GM19397 (cell line): ENCODE measurements at regions not wholly inside any gene's neighbourhood (a gene's known extent, or its start where the extent isn't known, plus 50 kb on each side); places are given as distances from the start of the nearest gene placed in this dataset.

Experiments
- ATAC-seq: cut with Tn5 transposase; IDR thresholded peaks from one replicate; pipeline ENCODE4 v1.9.1; 2021; ENCODE audit warnings: mild to moderate bottlenecking, moderate library complexity; ENCODE audit not compliant: unreplicated experiment

- no peak for ATAC-seq
Observed at GRCh38 chr2:165033402-165033801, 78.1 kb upstream of the SLC38A11 start.

GRCh38 chr2:165032559-165032958, 77.2 kb upstream of the SLC38A11 start:
- no peak for ATAC-seq

GRCh38 chr2:165024199-165024598, 68.9 kb upstream of the SLC38A11 start:
- ATAC-seq = no peak

- no peak for ATAC-seq
Observed at GRCh38 chr2:165022781-165023180, 67.5 kb upstream of the SLC38A11 start.

GRCh38 chr2:165017966-165018596, 62.8 kb upstream of the SLC38A11 start:
- ATAC-seq = no peak

GRCh38 chr2:165016772-165017411, 61.6 kb upstream of the SLC38A11 start:
- peak; percentile 52 for ATAC-seq

- ATAC-seq = peak; percentile 72
Observed at GRCh38 chr2:165015052-165015642, 59.8 kb upstream of the SLC38A11 start.

- ATAC-seq = no peak
Observed at GRCh38 chr2:165013944-165014619, 58.8 kb upstream of the SLC38A11 start.

GRCh38 chr2:165011199-165011598, 55.9 kb upstream of the SLC38A11 start:
- no peak for ATAC-seq

- ATAC-seq = no peak
Observed at GRCh38 chr2:165010556-165010955, 55.2 kb upstream of the SLC38A11 start.

GRCh38 chr2:165009466-165009865, 54.1 kb upstream of the SLC38A11 start:
- no peak for ATAC-seq

GRCh38 chr2:165008730-165009315, 53.5 kb upstream of the SLC38A11 start:
- ATAC-seq = no peak

- no peak for ATAC-seq
Observed at GRCh38 chr2:165007161-165007744, 51.9 kb upstream of the SLC38A11 start.
